ENCODE measurements at regions not wholly inside any gene's neighbourhood (a gene's known extent, or its start where the extent isn't known, plus 50 kb on each side); places are given as distances from the start of the nearest gene placed in this dataset.

DNA sequence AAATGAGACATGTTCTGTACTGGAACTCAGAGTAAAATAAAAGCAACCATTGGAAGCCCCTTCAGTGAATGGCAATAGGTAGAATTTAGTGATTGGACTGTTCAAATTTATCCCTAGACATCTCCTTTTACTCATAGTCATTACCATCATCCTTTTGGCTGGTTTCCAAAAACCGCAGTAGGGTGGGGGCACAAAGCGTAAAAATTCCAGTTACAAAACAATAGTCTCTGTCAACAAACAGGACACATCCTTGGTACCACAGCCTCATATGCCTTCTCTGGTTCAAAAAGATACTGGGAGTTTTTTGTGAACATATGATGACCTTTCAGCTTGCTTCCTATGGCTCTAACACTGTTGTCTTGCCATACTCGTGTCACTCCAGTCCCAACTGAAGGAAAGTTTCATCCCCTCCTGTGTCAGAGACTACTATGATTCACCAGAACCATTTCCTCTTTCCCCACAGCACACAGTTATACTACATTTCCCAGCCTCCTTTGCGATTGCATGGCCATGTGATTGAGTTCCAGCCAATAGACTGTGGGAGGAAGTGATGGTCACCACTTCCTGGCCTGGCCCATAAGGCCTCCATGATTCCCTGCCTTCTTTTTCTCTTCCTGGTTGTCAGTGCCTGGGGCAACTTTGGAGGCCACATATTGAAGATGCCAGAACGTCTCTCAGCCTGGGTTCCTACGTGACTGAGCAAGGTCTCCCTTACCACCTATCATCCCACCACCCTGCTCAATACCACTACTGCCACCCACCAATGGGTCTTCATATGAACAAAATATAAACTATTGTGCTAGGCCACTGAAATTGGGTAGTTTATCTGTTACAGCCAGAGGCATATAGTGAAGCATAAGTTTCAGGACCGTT, 162.4 kb downstream of the ID4 start:
- TF ChIP-seq, protein P1, sequence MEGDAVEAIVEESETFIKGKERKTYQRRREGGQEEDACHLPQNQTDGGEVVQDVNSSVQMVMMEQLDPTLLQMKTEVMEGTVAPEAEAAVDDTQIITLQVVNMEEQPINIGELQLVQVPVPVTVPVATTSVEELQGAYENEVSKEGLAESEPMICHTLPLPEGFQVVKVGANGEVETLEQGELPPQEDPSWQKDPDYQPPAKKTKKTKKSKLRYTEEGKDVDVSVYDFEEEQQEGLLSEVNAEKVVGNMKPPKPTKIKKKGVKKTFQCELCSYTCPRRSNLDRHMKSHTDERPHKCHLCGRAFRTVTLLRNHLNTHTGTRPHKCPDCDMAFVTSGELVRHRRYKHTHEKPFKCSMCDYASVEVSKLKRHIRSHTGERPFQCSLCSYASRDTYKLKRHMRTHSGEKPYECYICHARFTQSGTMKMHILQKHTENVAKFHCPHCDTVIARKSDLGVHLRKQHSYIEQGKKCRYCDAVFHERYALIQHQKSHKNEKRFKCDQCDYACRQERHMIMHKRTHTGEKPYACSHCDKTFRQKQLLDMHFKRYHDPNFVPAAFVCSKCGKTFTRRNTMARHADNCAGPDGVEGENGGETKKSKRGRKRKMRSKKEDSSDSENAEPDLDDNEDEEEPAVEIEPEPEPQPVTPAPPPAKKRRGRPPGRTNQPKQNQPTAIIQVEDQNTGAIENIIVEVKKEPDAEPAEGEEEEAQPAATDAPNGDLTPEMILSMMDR (conservative IDR thresholded peaks at IDR 0.05; ENCODE audit: low read depth, low read length), result no peak
- TF ChIP-seq EZH2 (IDR thresholded peaks at IDR 0.05; ENCODE audit: low read length, unreplicated experiment) (no peak), EZH2phosphoT487 (IDR thresholded peaks at IDR 0.05; ENCODE audit: borderline replicate concordance, low read length) (no peak)
